Activated T-cell treated with anti-CD3 and anti-CD28 coated beads, Interleukin-2, amount 50 U/mL, for 24 hours (primary cell): ENCODE measurements at regions not wholly inside any gene's neighbourhood (a gene's known extent, or its start where the extent isn't known, plus 50 kb on each side); places are given as distances from the start of the nearest gene placed in this dataset.
"Not testable (repeated sequence)": the region's sequence is repeated elsewhere in the genome, so short reads cannot be mapped to it uniquely, and the experiment has no call there.

Experiments
- DNase-seq: peaks from one replicate; pipeline ENCODE4 v3.0.0-alpha.2; 2020
- H3K27ac Mint-ChIP-seq: 2 replicates; pipeline ENCODE4 v1.8.0; 2020; ENCODE audit warnings: mild to moderate bottlenecking, mixed read lengths
- H3K27me3 Mint-ChIP-seq: 2 replicates; pipeline ENCODE4 v1.8.0; 2020; ENCODE audit warnings: mixed read lengths
- H3K36me3 Mint-ChIP-seq: 2 replicates; pipeline ENCODE4 v1.8.0; 2020; ENCODE audit warnings: low read depth, mixed read lengths
- H3K4me1 Mint-ChIP-seq: 2 replicates; pipeline ENCODE4 v1.8.0; 2020; ENCODE audit warnings: low read depth, mixed read lengths
- H3K4me3 Mint-ChIP-seq: 2 replicates; pipeline ENCODE4 v1.8.0; 2020; ENCODE audit warnings: mild to moderate bottlenecking, moderate library complexity, mixed read lengths
- H3K9me3 Mint-ChIP-seq: 2 replicates; pipeline ENCODE4 v1.8.0; 2020; ENCODE audit warnings: mixed read lengths

DNA sequence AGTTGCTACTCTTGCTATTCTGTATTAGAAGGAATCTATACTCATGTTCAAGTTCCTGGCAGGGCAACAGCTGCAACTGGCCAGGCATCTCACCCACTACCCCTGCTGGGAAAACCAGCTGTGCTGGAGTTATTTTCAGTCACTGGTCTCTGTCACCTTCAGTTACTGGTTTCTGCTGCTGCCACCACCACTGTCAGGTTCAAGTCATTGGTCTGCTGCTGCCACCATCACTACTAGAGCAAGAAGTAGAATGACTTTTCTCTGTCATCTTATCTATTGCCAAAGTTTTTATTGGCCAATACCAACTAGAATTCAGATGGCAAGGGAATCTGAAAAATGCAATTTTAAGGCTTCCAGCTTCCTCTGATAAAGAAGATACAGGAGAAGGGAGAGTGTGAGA, 1615.2 kb downstream of the OLFM4 start:
- H3K4me1 Mint-ChIP-seq = no peaks in the 10 kb centered on the region
- H3K27me3 Mint-ChIP-seq = no peaks in the 10 kb centered on the region
- no peak overlapping the region for H3K27ac Mint-ChIP-seq
- no peak for DNase-seq
- no peaks in the 10 kb centered on the region for H3K36me3 Mint-ChIP-seq
- H3K9me3 Mint-ChIP-seq = peaks cover 23% of the 10 kb centered on the region
- no peak overlapping the region for H3K4me3 Mint-ChIP-seq

DNA sequence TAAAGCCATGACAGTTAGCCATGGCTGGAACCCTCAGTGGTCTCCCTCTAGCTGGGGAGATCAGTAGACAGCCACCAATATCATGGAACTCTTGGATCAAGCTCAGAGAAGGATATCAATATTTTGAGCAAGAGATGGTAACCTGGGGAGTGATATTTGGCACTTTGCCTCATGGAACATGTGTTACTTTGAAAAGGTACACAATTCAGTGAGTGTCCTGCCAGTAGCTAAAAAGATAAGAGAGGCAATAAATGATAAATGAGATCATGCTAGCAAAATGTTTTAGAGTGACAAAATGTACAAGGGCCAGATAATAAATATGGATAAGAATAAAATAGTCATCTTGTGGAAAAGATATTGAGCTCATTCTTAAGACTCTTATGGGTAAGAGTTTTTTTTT, 1618.7 kb downstream of the OLFM4 start:
- no peak for DNase-seq
- Mint-ChIP-seq H3K4me1 (no peaks in the 10 kb centered on the region), H3K36me3 (no peaks in the 10 kb centered on the region), H3K27ac (no peak overlapping the region), H3K4me3 (no peak overlapping the region), H3K27me3 (no peaks in the 10 kb centered on the region), H3K9me3 (peaks cover 21% of the 10 kb centered on the region)

DNA sequence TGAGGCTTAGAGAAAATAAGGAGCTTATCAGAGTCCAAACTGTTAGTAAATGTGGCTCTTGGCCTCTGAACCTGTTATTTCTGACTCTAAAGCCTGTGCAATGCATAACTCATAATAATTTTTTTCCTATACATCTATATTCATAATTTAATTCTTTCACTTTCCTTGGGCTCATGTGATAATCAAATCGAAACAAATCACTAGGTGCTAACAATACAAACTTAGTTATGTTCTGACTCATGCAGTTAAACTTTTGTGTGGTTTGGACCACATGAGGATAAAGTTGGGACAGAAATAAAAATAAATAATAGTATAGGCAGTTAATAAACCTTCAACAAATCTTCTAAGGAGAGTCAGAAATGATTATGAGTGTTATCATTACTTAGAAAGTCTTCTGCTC, 1629.0 kb downstream of the OLFM4 start:
- no peaks in the 10 kb centered on the region for H3K4me1 Mint-ChIP-seq
- H3K36me3 Mint-ChIP-seq = no peaks in the 10 kb centered on the region
- no peak overlapping the region for H3K27ac Mint-ChIP-seq

DNA sequence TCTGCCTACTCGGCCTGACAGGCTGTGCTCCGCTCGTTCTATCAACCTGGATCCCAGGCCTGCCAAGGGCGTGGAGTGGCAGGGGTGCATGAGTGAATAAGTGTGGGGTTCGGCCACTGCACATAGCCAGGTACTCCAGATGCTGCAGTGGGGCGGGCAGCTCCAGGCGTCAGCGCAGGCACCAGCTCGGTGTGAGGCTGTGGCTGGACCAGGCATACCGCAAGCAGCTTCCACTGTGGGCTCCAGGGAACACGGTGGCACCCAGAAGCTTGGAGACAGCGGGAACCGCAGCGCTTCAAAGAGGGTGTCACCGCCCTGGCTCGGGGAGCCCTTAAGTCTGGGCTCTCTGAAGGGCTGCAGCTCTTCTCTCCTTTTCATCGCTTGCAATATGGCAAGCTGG, 1630.2 kb downstream of the OLFM4 start:
- Mint-ChIP-seq H3K27ac (no peak overlapping the region), H3K36me3 (no peaks in the 10 kb centered on the region), H3K9me3 (peaks cover 8% of the 10 kb centered on the region), H3K4me3 (no peak overlapping the region), H3K27me3 (no peaks in the 10 kb centered on the region), H3K4me1 (no peaks in the 10 kb centered on the region)
- no peak for DNase-seq

More for the DNA sequence above, 1629.0 kb downstream of the OLFM4 start:
- Mint-ChIP-seq H3K9me3 (peaks cover 14% of the 10 kb centered on the region), H3K4me3 (no peak overlapping the region), H3K27me3 (no peaks in the 10 kb centered on the region)
- no peak for DNase-seq

DNA sequence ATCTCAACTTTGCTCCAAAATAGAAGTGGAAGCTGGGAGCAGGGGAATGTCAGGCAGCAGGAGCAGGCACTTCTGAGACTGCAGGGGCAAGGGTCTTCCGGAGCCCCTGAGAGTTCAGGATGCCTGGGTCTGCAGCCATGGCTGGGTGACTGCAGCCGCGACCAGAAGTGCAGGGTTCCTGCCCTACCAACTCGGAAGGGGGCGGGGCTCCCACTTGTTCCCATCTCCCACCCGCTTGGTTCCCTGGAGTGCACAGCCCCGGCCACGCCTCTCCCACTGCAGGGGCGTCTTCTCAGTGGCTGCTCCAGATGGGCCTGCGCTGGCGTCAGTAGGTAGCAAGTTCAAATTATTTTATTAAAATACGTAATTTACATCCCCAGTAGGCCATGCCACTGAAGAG, 1631.7 kb downstream of the OLFM4 start:
- DNase-seq = no peak
- H3K4me1 Mint-ChIP-seq = no peaks in the 10 kb centered on the region
- H3K9me3 Mint-ChIP-seq = peaks cover 5% of the 10 kb centered on the region
- no peaks in the 10 kb centered on the region for H3K36me3 Mint-ChIP-seq
- no peak overlapping the region for H3K27ac Mint-ChIP-seq
- H3K27me3 Mint-ChIP-seq = no peaks in the 10 kb centered on the region
- no peak overlapping the region for H3K4me3 Mint-ChIP-seq

DNA sequence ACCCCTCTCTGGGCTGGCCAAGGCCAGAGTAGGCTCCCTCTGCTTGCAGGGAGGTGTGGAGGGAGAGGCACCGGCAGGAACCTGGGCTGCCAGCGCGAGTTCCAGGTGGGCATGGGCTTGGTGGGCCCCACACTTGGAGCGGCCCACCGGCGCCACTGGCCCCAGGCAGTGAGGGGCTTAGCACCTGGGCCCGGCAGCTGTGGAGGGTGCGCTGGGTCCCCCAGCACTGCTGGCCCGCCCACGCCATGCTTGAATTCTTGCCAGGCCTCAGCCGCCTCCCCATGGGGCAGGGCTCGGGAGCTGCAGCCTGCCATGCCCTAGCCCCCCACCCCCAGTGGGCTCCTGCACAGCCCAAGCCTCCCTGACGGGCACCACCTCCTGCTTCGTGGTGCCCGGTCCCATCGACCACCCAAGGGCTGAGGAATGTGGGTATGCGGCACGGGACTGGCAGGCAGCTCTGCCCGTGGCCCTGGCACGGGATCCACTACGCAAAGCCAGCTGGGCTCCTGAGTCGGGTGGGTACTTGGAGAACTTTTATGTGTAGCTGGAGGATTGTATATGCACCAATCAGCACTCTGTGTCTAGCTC, 1648.0 kb downstream of the OLFM4 start:
- peaks cover 19% of the 10 kb centered on the region for H3K9me3 Mint-ChIP-seq
- no peaks in the 10 kb centered on the region for H3K4me1 Mint-ChIP-seq
- no peak overlapping the region for H3K4me3 Mint-ChIP-seq
- H3K27ac Mint-ChIP-seq = no peak overlapping the region
- DNase-seq = no peak
- no peaks in the 10 kb centered on the region for H3K36me3 Mint-ChIP-seq
- no peaks in the 10 kb centered on the region for H3K27me3 Mint-ChIP-seq

DNA sequence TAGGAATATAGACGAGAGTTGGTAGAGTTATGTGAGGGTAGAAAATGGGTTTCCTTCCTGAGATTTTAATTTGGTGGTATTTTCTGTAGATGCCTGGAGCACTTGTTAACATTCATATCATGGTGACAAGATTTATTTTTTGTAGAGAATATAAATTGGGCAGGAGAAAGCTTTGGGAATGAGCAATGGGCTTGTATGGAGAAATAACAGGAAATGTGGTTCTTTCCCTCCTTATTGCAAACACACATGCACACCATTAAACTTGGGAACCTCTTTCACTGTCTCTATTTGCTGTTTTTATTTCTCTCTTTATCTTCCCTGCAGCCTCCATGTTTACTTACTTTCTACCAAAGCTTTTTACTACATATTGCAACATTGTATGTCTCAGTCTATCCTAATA, 1653.6 kb downstream of the OLFM4 start:
- Mint-ChIP-seq H3K9me3 (peaks cover 23% of the 10 kb centered on the region), H3K4me3 (no peak overlapping the region), H3K27ac (no peak overlapping the region), H3K27me3 (no peaks in the 10 kb centered on the region), H3K36me3 (no peaks in the 10 kb centered on the region), H3K4me1 (no peaks in the 10 kb centered on the region)
- no peak for DNase-seq

DNA sequence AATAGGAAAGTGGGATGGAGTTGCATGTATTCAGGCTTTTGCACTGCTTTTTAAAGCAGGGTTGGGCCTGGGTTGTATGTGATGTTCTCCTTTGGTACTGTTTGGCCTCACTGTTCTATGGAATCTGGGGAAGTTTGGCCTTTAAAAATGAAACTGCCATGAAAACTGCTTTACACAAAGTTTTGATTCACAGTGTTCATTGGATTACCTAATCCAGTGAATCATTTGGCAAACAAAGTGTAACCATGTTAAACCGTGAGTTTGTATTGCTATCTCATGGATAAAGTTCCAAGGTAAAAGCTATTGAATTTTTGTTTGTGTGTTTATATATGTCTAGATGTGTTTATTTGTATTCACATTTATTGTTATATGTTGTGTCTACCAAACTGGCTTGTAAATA, 1658.6 kb downstream of the OLFM4 start:
- Mint-ChIP-seq H3K4me1 (no peaks in the 10 kb centered on the region), H3K27me3 (no peaks in the 10 kb centered on the region), H3K9me3 (peaks cover 10% of the 10 kb centered on the region), H3K4me3 (no peak overlapping the region), H3K27ac (no peak overlapping the region), H3K36me3 (no peaks in the 10 kb centered on the region)
- DNase-seq = no peak

DNA sequence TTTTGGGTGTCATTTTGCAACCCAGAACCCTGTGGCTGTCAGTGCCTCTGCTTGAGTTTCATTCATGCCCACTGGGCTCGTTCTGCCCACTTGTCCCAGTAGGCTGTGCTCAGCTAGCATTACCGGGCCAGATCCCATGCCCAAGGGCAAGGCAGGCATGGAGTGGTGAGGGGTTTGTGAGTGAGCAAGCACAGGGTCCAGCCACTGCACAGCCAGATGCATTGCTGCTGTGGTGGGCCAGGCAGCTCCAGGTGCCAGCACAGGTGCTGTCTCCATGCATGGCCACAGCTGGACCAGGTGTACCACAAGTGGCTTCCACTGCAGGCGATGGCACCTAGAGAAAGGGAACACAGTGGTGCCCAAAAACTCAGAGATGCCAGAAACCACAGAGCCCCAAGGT, 1671.2 kb downstream of the OLFM4 start:
- H3K9me3 Mint-ChIP-seq = peaks cover 17% of the 10 kb centered on the region
- H3K36me3 Mint-ChIP-seq = no peaks in the 10 kb centered on the region
- no peaks in the 10 kb centered on the region for H3K27me3 Mint-ChIP-seq
- H3K4me3 Mint-ChIP-seq = no peak overlapping the region
- H3K27ac Mint-ChIP-seq = no peak overlapping the region
- H3K4me1 Mint-ChIP-seq = no peaks in the 10 kb centered on the region
- no peak for DNase-seq

DNA sequence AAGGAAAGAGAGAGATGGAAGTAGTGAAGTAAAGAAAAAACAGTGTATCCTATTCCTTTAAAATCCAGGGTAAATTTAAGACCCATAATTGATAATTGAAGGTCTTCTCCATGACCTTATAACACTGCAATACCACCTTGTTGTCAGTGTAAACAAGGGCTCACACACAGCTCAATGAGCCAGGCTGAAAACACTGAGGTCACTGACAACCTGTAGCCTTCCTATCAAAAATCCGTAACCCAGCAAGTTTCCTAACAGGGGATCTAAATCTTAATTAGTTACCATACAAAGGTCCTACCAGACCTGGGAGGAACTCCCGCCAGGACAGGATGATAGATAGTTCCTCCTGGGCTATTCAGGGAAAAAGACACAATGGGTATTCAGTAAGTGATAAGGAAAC, 1677.1 kb downstream of the OLFM4 start:
- Mint-ChIP-seq H3K4me3 (no peak overlapping the region), H3K27me3 (no peaks in the 10 kb centered on the region), H3K36me3 (no peaks in the 10 kb centered on the region), H3K9me3 (peaks cover 11% of the 10 kb centered on the region), H3K4me1 (no peaks in the 10 kb centered on the region), H3K27ac (no peak overlapping the region)
- no peak for DNase-seq

DNA sequence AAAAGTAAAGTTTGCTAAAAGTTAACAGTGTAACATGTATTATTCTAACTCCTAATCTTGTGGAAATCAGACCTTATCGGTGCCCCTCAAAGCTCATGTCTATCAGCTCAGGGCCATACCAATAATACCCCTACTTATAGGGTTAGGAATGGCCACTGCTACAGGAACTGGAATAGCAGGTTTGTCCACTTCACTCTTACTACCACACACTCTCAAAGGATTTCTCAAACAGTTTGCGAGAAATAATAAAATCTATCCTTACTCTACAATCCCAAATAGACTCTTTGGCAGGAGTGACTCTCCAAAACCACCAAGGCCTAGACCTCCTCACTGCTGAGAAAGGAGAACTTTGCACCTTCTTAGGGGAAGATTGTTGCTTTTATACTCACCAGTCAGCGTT, 1677.7 kb downstream of the OLFM4 start:
- DNase-seq = no peak
- Mint-ChIP-seq H3K4me1 (no peaks in the 10 kb centered on the region), H3K36me3 (no peaks in the 10 kb centered on the region)

DNA sequence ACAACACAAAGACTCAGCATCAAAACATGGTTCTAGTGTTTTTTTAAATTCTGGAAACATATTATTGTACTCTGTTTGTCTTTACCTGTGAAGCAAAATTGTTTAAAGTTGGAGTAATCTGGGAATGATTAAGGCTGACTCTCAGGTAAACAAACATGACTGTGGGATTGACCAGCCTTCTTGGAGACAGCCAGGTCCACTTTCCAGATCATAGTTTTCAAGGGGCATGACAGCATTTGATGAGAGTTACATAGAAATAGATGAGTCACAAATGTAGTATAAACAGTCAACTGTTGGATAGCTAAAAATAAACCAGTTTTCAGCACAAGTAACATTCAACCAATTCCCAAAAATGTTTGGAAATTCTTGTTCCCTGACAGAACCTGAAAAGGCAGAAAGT, 1680.9 kb downstream of the OLFM4 start:
- no peak for DNase-seq
- H3K4me3 Mint-ChIP-seq = no peak overlapping the region
- H3K9me3 Mint-ChIP-seq = peaks cover 9% of the 10 kb centered on the region
- no peak overlapping the region for H3K27ac Mint-ChIP-seq
- no peaks in the 10 kb centered on the region for H3K4me1 Mint-ChIP-seq
- no peaks in the 10 kb centered on the region for H3K36me3 Mint-ChIP-seq
- H3K27me3 Mint-ChIP-seq = no peaks in the 10 kb centered on the region

More for the DNA sequence above, 1677.7 kb downstream of the OLFM4 start:
- H3K27ac Mint-ChIP-seq = no peak overlapping the region
- H3K4me3 Mint-ChIP-seq = no peak overlapping the region
- H3K9me3 Mint-ChIP-seq = peaks cover 7% of the 10 kb centered on the region
- no peaks in the 10 kb centered on the region for H3K27me3 Mint-ChIP-seq

DNA sequence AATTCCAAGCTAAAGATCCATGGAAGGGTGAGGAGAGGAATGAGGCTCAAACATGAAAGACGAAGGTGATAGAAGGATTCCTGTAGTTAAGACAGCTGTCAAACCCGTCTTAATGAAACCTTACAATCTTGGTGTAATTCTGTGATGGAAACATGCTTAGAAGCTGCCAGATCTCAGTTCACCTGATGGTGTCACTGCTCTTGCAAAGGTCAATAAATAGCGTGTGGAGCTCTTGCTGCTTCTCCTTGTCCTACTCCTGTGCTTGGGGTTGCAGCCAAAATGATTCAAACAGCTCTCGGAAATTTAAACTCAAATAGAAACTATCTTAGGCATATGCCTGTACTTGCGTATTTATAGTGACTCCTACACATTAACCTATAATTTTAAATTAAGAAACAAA, 1705.0 kb downstream of the OLFM4 start:
- H3K4me3 Mint-ChIP-seq = no peak overlapping the region
- H3K27me3 Mint-ChIP-seq = no peaks in the 10 kb centered on the region
- H3K27ac Mint-ChIP-seq = no peak overlapping the region
- H3K9me3 Mint-ChIP-seq = peaks cover 31% of the 10 kb centered on the region
- no peak for DNase-seq
- no peaks in the 10 kb centered on the region for H3K36me3 Mint-ChIP-seq
- H3K4me1 Mint-ChIP-seq = no peaks in the 10 kb centered on the region

DNA sequence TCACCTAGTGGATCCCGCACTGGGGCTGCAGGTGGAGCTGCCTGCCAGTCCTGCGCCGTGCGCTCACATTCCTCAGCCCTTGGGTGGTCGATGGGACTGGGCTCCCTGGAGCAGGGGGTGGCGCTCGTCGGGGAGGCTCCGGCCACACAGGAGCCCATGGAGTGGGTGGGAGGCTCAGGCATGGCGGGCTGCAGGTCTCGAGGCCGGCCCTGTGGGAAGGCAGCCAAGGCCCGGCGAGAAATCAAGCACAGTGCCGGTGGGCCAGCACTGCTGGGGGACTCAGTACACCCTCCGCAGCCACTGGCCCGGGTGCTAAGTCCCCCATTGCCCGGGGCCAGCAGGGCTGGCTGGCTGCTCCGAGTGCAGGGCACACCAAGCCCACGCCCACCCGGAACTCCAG, 1708.6 kb downstream of the OLFM4 start:
- H3K27me3 Mint-ChIP-seq, H3K36me3 Mint-ChIP-seq, H3K4me1 Mint-ChIP-seq, H3K27ac Mint-ChIP-seq, H3K4me3 Mint-ChIP-seq, DNase-seq: not testable (repeated sequence)
- peaks cover 15% of the 10 kb centered on the region for H3K9me3 Mint-ChIP-seq

DNA sequence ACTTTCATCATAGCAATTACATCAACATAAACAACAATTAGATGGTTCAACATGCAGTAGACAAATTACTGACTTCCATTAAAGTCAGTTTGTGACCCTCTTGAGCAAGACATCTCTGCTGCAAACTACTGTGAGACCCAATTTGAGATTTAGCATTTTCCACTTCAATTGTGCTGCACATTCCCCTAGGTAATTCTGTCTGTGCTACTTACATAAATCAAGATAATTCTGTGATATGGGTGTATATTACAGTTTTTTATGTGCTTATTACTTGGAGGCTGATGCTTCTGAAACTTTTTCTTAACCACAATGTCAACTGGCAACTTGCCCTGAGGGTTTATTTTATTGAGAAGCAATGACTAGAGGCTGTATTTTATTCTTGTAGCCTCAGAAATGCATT, 1714.4 kb downstream of the OLFM4 start:
- Mint-ChIP-seq H3K27me3 (no peaks in the 10 kb centered on the region), H3K36me3 (no peaks in the 10 kb centered on the region), H3K4me1 (no peaks in the 10 kb centered on the region), H3K27ac (no peak overlapping the region), H3K4me3 (no peak overlapping the region), H3K9me3 (peaks cover 11% of the 10 kb centered on the region)
- no peak for DNase-seq

DNA sequence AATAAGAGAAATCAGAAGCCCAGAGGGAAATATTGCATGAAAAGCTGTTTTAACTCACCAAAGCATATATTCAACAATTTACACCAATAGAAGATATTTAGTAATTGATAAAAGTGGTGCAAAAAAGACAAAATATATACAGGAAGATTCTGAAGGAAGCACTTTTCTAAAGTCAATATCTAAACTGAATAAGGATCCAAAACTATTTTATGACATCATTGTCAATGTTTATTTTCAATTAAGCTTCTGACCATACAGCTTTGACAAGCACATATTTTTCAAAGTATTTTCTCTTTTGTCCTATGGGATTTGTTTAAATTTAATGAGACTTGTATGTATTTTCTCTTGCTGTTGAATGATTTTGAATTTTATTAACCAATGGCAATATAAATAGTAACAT, 1716.1 kb downstream of the OLFM4 start:
- Mint-ChIP-seq H3K27ac (no peak overlapping the region), H3K4me3 (no peak overlapping the region), H3K36me3 (no peaks in the 10 kb centered on the region), H3K9me3 (peaks cover 15% of the 10 kb centered on the region), H3K27me3 (no peaks in the 10 kb centered on the region), H3K4me1 (no peaks in the 10 kb centered on the region)
- DNase-seq = no peak
